ENCODE measurements at regions not wholly inside any gene's neighbourhood (a gene's known extent, or its start where the extent isn't known, plus 50 kb on each side); places are given as distances from the start of the nearest gene placed in this dataset.

DNA sequence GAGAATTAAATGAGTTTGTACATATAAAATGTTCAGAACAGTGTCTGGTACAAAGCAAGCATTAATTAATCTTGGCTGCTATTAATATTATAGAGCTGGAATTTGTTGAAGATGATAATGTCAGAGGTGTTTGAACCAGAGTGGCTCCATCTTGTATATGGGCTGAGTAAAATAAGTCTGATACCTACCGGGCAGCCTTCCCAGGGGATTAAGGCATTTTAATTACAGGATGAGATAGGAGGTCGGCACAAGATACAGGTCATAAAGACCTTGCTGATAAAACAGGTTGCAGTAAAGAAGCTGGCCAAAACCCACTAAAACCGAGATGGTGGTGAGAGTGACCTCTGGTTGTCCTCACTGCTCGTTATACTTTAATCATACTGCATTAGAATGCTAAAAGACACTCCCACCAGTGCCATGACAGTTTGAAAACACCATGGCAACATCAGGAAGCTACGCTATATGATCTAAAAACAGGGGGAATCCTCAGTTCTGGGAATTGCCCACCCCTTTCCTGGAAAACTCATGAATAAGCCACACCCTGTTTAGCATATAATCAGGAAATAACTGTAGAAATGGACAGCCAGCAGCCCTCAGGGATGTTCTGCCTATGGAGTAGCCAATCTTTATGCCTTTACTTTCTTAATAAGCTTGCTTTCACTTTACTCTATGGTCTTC, 90.2 kb downstream of the PLK2 start:
- TF ChIP-seq EZH2 (IDR thresholded peaks at IDR 0.05; ENCODE audit: borderline replicate concordance, low read length) = no peak
- TF ChIP-seq, protein P1, sequence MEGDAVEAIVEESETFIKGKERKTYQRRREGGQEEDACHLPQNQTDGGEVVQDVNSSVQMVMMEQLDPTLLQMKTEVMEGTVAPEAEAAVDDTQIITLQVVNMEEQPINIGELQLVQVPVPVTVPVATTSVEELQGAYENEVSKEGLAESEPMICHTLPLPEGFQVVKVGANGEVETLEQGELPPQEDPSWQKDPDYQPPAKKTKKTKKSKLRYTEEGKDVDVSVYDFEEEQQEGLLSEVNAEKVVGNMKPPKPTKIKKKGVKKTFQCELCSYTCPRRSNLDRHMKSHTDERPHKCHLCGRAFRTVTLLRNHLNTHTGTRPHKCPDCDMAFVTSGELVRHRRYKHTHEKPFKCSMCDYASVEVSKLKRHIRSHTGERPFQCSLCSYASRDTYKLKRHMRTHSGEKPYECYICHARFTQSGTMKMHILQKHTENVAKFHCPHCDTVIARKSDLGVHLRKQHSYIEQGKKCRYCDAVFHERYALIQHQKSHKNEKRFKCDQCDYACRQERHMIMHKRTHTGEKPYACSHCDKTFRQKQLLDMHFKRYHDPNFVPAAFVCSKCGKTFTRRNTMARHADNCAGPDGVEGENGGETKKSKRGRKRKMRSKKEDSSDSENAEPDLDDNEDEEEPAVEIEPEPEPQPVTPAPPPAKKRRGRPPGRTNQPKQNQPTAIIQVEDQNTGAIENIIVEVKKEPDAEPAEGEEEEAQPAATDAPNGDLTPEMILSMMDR (conservative IDR thresholded peaks at IDR 0.05 in 1 of 2, IDR thresholded peaks at IDR 0.05 in 1 of 2; ENCODE audit: extremely low read depth in 1 of 2, insufficient read depth in 1 of 2, low read depth in 1 of 2, low read length in 2 of 2) = no peak
